Hematopoietic multipotent progenitor cell treated with erythropoietin and hydrocortisone succinate and interleukin-3 and kit ligand, for 17 days (in vitro differentiated cells): ENCODE measurements at regions not wholly inside any gene's neighbourhood (a gene's known extent, or its start where the extent isn't known, plus 50 kb on each side); places are given as distances from the start of the nearest gene placed in this dataset.
"Not testable (repeated sequence)": the region's sequence is repeated elsewhere in the genome, so short reads cannot be mapped to it uniquely, and the experiment has no call there.

Source experiments
- DNase-seq: peaks from one replicate; pipeline ENCODE4 v3.0.0-alpha.2; 2015; ENCODE audit warnings: low spot score

DNA sequence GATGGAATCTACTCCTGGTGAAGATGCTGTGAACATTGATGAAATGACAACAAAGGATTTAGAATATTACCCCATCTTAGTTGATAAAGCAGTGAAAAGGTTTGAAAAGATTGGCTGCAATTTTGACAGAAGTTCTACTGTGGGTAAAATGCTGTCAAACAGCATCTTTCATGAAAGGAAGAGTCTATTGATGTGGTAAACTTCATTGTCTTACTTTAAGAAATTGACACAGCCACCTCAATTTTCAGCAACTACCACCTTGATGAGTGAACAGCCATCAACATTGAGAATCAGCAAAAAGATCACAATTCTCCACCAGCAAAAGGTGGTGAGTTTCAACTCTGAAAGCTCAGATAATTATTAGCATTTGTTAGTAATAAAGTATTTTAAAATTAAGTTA lies 310.3 kb upstream of the RBMS1 start:
- no peak for DNase-seq

DNA sequence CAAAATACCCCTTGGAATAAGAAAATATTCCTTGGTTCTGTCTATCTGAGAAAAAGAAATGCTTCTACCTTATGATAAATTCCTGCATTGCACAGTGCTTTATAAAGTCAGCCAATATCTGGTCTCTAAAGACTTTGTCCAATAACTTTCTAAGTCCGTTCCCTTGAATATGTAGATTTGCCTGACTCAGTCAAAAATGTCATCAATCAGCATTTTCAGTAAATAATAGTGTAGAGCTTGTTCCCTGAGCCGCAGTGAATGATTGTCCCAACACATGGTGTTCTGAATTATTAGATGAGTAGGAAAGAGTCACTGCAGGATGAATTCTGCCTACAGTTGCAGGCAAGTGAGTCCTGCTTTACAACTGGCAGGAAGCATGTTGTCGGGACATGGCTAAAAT lies 316.8 kb upstream of the RBMS1 start:
- no peak for DNase-seq

DNA sequence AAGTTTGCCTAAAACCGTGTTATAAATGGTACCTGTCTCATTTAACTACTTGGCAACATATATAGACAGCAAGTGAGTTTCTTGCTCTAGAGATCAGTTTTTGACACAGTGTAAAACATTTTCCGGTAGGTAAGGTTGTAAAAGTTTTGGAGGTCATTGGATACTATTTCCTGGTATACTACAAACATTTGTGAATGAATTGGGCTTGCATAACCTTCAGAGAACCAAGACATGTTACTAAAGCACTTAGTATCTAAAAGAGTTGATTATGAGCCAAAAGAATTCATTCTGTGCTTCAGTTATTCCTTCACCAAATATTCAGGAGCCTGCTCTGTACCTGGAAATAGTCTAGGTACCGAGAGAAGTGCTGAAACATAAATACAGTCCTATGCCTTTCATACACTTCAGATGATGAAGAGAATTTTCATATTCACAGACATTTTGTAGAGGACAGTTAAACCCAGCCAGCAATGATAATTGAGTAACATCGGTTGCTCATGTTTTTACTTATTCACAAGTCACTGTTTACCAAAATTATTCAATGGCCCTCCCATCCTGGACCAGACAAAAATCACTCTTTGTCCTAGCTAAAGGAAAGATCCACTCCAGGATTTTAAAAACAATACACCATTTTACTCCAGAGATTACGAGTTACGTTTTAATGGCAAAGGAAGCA lies 319.4 kb upstream of the RBMS1 start:
- no peak for DNase-seq

DNA sequence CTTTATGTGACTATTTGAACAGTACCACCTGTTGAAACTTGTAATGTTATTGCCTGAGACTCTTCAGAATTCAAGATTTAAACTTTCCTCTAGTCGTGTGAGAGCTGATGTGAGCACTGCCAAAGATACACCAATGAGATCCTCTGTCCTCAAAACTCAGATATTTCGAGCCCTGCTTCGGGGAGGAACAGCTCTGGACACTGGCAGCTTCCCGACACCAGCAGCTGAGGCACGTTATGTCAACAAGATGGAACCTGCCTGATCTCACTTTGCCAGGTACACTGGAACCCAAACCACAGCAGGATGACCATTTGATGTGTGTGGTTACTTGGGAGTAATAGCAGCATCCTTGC lies 319.9 kb upstream of the RBMS1 start:
- no peak for DNase-seq

DNA sequence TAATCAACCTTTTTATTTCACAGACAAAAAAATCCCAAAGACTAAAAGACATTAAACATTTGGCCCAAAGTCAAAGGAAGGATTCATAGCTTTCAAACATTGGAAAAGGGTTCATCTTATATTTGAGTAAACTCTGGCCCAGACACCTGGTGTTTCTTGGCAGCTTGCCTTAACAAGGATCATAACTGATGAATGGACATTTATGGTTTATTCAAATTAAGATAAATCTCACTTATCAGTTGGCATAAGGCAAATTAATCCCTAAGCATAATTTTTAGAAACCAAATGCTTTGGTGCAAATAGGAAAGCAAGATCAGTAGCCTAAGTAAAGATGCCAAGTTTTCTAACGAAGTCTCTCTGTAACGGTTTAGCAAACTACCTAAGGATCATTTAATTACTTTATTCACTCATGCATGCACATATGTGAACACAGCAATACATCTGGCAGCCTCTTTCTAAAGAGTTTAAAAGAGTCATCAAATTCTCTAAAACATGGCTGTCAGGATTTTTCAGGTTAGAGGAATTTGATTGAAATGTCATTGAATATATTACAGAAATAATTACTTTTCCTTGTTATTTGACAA lies 323.4 kb upstream of the RBMS1 start:
- no peak for DNase-seq

DNA sequence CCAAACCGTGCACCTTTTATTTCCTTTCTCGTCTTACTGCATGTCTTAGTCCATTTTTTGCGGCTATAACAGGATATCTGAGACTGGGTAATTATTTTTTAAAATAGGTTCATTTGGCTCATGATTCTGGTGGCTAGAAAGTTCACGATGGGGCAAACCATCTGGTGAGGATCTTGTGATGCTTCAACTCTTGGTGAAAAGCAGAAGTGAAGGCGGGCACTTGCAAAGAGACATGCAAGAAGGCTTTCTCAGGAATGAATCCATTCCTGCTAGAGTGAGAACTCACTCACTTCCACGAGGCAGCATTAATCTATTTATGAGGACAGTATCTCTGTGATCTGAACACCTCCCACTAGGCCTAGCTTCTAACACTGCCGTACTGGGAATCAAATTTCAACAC lies 327.1 kb upstream of the RBMS1 start:
- no peak for DNase-seq

DNA sequence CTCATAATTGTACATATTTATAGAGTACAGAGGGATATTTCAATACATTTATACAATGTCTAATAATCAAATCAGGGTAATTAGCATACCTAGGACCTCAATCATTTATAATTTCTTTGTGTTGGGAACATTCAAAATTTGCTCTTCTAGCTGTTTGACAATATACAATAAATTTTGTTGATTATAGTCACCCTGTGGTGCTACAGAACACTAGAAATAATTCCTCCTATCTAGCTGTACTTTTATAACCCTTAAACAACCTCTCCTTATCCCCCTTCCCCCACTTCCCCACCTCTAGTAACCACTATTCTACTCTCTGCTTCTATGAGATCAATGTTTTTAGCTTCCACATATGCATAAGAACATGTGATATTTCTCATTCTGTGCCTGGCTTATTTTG lies 328.4 kb upstream of the RBMS1 start:
- DNase-seq: no peak

DNA sequence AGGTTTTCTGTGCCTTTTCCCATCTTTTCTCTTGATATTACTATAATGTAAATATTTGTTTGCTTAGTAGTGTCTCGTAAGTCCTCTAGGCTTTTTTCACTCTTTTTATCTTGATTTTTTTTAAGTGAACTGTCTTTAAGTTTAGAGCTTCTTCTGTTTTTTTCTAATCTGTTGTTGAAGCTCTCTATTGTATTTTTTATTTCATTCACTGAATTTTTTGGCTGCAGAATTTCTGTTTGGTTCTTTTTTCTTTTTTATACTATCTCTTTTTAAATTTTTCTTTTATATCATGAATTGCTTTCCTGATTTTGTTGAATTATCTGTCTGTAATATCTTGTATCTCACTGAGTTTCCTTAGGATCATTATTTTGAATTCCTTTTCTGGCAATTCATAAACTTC lies 331.8 kb upstream of the RBMS1 start:
- no peak for DNase-seq

DNA sequence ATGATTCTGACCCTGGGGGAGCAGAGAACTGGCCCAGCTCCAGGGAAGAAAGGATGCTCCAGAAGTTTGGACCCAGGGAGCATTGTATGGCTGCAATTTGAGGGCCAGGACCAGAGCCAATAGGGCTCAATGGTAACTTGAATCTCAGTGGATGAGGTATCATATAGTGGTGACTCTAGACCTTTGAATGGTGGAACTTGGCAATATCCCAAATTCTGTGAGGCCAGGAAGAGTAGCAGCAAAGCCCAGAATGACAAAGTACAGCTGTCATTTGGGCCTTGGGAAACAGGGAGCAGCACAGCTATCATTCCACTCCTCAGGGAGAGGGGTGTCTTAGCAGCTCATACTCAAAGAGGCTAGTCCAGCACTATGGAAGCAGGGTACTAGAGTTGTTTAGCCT lies 332.9 kb upstream of the RBMS1 start:
- DNase-seq: no peak

DNA sequence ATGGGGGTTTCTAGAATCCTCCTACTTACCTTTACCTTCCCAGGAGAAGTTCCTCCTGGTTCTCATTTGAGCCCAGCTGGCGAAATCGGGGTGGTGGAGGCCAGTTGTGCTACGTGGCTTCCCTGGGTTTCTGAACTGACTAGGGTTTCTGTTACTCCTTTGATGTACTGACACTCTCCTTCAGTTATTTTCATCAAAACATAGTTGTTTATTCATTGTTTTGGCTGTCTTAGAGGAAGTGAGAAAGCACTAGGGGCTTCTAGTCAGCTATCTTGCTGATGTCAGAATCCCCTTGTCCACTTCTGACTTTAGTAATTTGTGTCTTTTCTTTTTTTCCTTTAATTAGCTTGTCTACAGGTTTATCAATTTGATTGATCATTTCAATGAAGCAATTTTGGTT lies 332.2 kb upstream of the TANK start:
- no peak for DNase-seq

DNA sequence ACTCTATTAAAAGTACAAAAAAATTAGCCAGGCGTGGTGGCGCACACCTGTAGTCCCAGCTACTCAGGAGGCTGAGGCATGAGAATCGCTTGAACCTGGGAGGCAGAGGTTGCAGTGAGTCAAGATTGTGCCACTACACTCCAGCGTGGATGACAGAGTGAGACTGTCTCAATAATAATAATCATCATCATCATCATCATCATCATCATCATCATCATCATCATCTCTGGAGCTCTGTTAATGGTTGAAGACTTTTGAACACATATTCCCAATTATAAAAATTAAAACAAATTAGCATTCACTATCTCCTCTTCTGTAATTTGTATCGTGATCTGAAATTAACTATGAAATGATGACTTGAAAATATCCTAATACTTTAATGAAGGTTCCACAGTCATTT lies 327.8 kb upstream of the TANK start:
- not testable (repeated sequence) for DNase-seq

DNA sequence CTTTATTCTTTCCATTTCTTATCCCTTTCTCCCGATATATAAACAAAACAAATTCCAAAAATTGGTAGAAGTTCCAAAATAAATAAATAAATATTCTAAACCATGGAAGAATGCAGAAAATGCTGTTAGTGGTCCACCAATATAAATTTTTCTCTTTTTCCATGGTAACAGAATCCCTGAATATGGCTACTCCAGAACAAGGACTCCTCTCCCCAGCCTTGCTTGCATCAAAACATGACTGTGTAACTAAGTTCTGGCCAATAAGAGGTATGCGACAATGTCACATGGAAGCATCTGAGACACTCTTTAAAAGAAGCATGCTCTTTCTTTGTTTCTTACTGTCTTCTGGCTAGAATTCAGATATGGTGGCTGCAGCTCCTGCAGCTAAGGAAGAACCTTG lies 325.1 kb upstream of the TANK start:
- DNase-seq: no peak

DNA sequence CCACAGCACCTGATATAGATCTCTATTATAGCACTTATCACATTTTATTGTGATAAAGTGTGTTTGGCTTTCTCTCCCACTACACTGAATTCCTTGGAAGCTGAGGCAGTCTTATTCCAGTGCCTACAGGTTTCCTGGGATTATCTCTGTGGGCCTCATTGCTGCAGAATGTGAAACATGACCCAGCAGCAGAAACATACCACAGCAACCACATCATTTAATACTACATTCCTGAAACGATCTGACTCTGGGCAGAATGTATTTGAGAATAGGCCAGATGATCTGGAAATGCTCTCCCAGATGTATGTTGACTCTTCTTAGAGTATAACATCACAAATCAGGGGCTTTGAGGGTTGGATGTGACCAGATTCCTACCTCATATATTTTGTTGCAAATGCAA lies 323.5 kb upstream of the TANK start:
- no peak for DNase-seq

DNA sequence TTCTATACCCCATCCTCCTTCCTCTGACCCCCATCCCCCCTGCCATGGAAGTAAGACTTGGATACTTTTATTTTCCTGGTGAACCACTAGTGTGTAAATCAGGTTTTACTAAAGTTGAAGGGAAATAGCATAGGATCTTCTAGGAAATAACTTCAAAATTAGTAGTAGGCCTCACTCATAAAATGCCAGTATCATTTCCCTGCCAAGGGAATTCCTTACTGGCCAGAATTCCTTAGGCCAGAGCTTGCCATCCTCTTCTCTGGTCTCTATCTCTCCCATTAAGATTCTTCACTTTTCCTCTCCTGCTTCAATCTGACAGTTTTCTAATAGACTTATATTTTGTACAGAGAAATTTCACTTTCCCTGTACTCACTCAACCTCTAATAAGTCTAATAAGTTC lies 322.8 kb upstream of the TANK start:
- DNase-seq: no peak

DNA sequence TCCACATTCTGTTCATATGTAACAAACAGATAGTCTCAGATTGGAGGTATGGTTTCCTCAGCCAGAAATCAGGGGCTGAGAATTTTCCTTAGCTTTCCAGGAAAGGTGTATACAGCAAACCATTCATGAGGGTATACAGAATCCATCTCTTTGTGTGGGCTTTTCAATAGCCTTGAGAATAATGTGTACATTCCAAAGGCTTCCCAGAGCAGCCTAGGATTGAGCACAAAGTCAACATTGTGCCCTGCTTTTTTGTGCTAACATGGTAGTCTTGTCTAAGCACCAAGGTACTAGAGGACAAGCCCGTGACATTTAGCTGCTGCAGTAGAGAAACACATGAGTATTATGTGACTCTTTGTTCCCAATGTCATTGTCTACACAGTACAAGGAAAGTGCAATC lies 322.1 kb upstream of the TANK start:
- no peak for DNase-seq

DNA sequence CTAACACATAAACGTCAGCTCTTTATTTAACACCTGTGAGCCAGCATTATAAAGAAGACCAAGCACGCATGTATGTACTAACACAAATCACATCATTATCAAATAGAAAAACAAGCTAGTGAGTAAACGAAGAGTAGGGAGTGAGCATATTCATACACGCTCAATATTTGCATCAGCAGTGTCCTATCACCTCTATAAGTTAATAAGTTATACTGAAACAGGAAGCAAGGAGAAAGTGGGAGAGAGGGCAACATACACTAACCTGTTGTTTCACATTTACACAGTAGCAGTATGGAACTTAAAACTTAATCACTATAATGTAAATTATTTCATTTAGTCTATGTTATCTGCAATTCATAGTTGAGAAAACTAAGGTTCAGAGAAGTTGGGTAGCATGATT lies 321.5 kb upstream of the TANK start:
- no peak for DNase-seq

DNA sequence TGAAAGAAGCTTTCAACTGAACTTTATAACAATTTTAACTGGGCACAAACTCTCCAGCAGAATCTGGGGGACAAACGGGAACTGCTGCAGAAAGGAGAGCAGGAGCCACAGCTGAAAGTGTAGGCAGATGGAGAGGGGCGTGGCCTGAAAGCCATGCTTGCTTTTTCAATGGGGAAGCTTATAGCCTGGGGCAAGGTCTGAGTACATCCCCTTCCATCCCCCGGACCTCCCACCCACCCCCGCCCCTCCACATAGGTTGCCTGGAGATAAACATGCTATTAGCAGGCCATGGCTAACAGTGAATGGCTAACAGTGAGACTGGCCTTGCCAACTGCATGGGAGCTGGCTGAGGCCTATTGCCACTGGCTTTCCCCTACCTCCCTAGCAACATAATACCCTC lies 317.9 kb upstream of the TANK start:
- DNase-seq: no peak

DNA sequence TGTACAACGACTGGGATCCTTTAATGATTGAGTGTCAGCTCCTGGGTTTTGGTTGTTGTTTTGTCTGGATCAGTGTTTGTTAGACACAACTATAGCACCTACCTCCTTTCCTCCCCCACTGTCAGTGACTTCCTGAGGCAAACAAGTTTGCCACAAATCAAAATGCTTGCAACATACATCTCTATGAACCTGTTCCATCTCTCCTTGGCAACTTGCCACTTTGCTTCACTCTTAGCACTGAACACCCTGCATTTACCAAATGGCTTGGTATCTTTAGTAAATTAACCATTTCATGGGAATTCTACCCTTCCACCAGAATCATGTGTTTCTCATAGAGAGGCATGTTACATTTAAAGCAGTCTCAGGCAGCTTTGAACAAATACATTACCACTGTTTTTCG lies 301.1 kb upstream of the TANK start:
- no peak for DNase-seq

DNA sequence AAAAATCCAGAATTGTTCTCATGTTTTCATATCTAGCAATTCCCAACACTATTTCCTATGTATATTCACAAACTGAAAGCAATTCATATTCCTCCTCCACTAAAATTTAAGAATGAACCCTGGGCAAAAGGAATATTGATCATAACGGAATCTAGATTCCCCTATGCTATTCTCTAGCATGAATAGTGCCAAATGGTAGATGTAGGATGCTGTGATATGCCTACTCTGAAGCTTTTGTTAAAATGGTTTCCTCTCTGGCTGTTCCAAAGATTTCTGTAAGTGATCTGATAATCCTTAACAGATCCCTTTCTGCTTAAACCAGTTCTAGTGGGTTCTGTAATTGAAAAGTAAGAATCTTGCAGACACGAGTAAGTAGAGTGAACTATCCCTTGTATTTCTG lies 298.0 kb upstream of the TANK start:
- no peak for DNase-seq

DNA sequence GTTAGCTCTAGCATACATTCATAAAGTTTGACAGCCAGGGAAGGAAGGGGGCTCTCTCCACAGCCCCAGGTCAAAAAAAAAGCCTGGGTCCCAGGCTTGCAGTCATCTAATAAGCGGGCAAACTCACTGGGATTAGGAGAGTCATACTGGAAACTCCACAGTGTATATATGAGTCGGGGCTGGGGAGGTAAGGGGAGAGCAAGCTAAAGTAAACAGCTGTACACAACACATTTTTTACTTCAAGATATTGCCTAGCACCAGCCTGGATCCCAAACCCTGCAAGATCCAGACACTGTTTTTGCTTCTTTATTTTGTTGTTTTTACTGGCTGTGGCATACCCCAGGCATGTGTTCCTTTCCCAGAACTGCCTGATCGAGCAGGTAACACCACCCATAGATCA lies 291.3 kb upstream of the TANK start:
- no peak for DNase-seq

DNA sequence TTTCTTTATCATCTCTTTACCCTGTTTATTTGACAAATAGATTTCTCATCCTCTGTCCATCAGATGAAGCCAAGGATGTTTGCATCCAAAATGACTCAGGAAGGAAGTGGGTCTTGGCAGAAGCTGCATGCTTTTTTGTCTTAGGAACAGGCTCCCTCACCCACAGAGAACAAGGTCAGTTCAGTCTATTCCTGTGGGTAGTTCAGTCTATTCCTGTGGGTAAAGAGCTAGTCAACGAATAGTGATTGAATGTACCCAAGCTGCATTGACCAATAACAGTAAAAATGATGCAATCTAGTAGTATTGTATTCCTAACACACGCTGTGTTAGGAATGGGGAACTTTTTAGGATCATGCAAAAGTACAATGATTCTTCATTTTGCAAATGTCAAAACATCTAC lies 290.8 kb upstream of the TANK start:
- DNase-seq: no peak

DNA sequence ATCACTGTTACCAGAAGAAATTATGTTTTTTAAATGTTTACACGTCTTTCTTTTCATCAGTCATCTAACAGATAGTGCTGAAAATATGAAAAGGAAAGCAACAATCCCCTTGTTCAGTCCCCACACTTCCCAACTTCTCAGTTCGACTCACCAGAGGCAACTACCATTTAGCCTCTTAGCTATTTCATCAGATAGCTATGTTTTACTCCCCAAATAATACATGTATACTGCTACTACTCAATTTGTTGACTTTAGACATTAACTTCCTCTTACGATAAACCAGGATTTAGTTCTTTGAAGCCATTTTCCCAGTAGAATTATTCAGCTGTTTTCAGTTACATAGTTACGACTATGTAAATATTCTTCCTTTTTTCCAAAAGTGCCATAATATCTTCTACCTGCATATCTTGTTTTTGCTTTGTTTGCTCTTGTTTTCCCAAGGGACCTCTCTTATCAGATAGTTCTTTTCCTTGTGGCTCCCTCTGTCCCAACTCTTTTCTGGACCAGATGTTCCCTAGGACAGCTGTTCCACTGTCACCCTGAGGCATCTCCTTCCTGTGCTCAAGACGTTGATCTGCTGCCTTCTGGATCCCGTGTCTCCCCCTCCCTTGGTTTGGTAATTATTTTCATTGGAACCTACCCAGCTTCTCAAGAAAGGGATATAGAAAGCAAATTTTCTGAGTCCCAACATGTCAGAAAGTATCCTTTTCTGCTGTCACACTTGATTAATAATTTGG lies 289.3 kb upstream of the TANK start:
- DNase-seq: no peak

DNA sequence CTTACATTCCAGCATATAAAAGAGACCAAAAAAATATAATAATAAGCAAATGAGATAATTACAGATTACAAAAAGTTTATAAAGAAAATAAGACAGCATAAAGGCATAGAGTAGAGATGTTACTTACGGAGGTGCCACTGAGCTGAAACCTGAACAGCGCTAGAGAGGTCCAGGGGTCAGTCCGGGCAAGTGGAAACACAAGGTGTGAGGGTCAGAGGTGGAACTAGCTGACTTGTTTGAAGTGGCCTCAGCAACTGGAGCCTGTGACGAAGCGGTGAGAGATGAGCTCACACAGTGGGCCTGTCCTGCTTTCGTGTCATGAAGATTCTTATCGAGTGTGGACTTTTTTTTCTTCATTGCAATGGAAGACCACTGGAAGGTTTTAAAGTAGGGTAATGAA lies 288.3 kb upstream of the TANK start:
- no peak for DNase-seq

DNA sequence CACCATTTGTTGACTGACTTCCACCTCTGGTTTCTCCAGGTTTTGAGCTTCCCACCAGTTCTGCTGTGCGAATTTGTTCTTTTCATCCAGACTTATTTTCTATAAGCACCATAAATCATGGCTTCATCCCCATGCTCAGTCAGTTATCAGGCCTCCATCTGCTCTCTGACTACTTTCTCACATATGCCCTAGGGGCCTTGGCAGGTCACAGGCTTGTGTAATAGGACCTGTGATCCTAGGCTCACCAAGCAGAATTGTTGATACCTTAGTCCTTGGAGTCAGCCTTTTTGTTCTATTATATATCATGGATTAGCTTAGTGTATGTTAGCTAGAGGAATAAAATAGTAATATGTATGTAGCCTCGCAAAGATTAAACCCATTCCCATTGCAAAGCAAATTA lies 284.2 kb upstream of the TANK start:
- DNase-seq: no peak
